ENCODE measurements at regions not wholly inside any gene's neighbourhood (a gene's known extent, or its start where the extent isn't known, plus 50 kb on each side); places are given as distances from the start of the nearest gene placed in this dataset.

DNA sequence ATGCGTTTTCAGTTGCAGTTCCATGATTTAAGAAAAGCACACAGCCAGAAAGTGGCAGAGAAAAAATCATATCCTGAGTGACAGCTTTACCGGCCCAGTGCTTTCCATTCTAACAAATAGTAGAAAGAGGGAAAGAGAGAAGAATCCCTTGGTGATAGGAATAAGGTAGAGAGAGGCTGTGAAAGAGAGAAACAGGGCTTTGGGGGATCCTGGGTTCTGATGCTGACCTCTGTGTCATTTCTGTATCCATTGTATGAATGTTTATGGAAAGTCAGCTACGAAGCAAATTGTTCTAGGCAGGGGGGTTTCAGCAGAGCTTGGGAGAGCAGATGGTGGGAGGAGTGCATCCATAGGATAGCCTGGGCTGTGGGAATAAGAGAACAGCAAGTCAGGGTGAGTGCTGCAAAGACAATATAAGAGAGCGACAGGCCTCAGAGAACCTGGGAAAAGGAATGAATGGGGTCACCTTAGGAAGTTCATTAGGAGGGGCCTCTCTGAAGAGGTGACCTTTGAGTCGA, 203.4 kb upstream of the TNP1 start:
- TF ChIP-seq, protein P1, sequence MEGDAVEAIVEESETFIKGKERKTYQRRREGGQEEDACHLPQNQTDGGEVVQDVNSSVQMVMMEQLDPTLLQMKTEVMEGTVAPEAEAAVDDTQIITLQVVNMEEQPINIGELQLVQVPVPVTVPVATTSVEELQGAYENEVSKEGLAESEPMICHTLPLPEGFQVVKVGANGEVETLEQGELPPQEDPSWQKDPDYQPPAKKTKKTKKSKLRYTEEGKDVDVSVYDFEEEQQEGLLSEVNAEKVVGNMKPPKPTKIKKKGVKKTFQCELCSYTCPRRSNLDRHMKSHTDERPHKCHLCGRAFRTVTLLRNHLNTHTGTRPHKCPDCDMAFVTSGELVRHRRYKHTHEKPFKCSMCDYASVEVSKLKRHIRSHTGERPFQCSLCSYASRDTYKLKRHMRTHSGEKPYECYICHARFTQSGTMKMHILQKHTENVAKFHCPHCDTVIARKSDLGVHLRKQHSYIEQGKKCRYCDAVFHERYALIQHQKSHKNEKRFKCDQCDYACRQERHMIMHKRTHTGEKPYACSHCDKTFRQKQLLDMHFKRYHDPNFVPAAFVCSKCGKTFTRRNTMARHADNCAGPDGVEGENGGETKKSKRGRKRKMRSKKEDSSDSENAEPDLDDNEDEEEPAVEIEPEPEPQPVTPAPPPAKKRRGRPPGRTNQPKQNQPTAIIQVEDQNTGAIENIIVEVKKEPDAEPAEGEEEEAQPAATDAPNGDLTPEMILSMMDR (IDR thresholded peaks at IDR 0.05): no peak
- TF ChIP-seq POLR2A (IDR thresholded peaks at IDR 0.05): no peak

Measured in body of pancreas (tissue), 4 donors.